AG04449 (cell line): ENCODE measurements at regions not wholly inside any gene's neighbourhood (a gene's known extent, or its start where the extent isn't known, plus 50 kb on each side); places are given as distances from the start of the nearest gene placed in this dataset.

Experiments used
- CTCF ChIA-PET: fragments of 350-600 bp; formaldehyde crosslinking; extraction: SDS; loops from one replicate; lab custom pipeline; 2021; ENCODE audit warnings: antibody characterized with exemption; lab: Yijun Ruan, JAX
- POLR2A ChIA-PET: fragments of 400-600, 350-600 bp; formaldehyde crosslinking; extraction: SDS; loops from one replicate; lab custom pipeline; 2020; ENCODE audit warnings: antibody characterized with exemption, inconsistent platforms; lab: Yijun Ruan, JAX
- DNase-seq: peaks from one replicate; pipeline ENCODE4 v3.0.0-alpha.2; 2010; ENCODE audit warnings: low read depth, low spot score
- H3K4me3 ChIP-seq: 2 replicates; pipeline ENCODE4 v1.5.1; 2011; ENCODE audit warnings: low read depth, mild to moderate bottlenecking, control low read depth, low read length
- CTCF ChIP-seq: IDR thresholded peaks from one replicate; pipeline ENCODE4 v1.5.1; 2011; ENCODE audit warnings: mild to moderate bottlenecking, moderate library complexity, low read length, control low read depth, inconsistent platforms; ENCODE audit not compliant: insufficient read depth; ENCODE audit errors: missing control alignments

- TF ChIP-seq CTCF: no peak
- DNase-seq: no peak
- CTCF ChIA-PET: no interaction called here
- POLR2A ChIA-PET: no interaction called here
- no peak overlapping the region for H3K4me3 ChIP-seq
Observed at GRCh38 chr20:6921717-6922386, 154.4 kb downstream of the BMP2 start.

GRCh38 chr20:6924681-6925080 lies 157.2 kb downstream of the BMP2 start:
- ChIA-PET CTCF (no interaction called here), POLR2A (no interaction called here)
- no peak overlapping the region for H3K4me3 ChIP-seq
- no peak for TF ChIP-seq CTCF
- no peak for DNase-seq

- no peak for DNase-seq
- ChIA-PET CTCF (no interaction called here), POLR2A (no interaction called here)
- no peak overlapping the region for H3K4me3 ChIP-seq
- TF ChIP-seq CTCF: no peak
Observed at GRCh38 chr20:6925744-6926278, 158.3 kb downstream of the BMP2 start.

GRCh38 chr20:6940048-6940447 lies 172.6 kb downstream of the BMP2 start:
- ChIA-PET POLR2A (no interaction called here), CTCF (no interaction called here)
- no peak for TF ChIP-seq CTCF
- no peak for DNase-seq
- H3K4me3 ChIP-seq: no peak overlapping the region

GRCh38 chr20:6940876-6941275 lies 173.4 kb downstream of the BMP2 start:
- ChIA-PET POLR2A (no interaction called here), CTCF (no interaction called here)
- DNase-seq: no peak
- TF ChIP-seq CTCF: no peak
- no peak overlapping the region for H3K4me3 ChIP-seq

- POLR2A ChIA-PET: no interaction called here
- H3K4me3 ChIP-seq: no peak overlapping the region
- TF ChIP-seq CTCF: no peak
- CTCF ChIA-PET: no interaction called here
- DNase-seq: no peak
Observed at GRCh38 chr20:6941571-6941970, 174.1 kb downstream of the BMP2 start.
